ENCODE measurements at regions not wholly inside any gene's neighbourhood (a gene's known extent, or its start where the extent isn't known, plus 50 kb on each side); places are given as distances from the start of the nearest gene placed in this dataset.

DNA sequence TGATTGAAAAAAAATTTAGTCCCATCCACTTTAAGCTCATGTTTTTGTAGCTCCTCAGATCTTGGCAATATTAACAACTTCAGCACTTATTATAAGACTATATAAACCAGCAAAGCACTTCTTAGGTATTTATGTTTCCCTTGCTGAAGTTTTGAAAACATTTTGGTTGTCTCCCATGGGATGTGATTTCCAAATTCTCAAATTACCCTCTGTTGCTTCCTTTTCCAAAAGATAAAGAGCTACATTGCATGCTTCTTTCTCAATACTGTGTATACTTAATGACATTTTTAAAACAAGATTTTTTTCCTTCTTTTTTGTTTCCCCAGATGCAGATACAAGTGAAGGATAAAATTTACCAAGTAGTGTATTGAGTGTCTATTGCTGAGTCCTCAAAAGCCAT is 567.1 kb downstream of the CSNK1G3 start:
- no peak overlapping the region for H2AFZ ChIP-seq (ENCODE audit: low read depth, low read length)
- FAIRE-seq (no peak), DNase-seq (ENCODE audit: extremely low read depth in 1 of 4, low spot score in 3 of 4) (no peak), ATAC-seq (no peak)
- H3K4me2 ChIP-seq (ENCODE audit: insufficient read depth, low read length) = no peak overlapping the region
- ChIA-PET CTCF (ENCODE audit: low intra/inter-chr PET ratio) (no interaction called here), POLR2A (no interaction called here)
- no peaks in the 10 kb centered on the region for H3K36me3 ChIP-seq (ENCODE audit: control insufficient read depth, insufficient read depth, low read length)
- in situ Hi-C loops (cut with MboI) (no loop called here), intact Hi-C loops (cut with micrococcal nuclease) (no loop called here)
- no peak overlapping the region for H3K9ac ChIP-seq (ENCODE audit: insufficient read depth in 1 of 2, low read depth in 2 of 2, low read length in 2 of 2)
- H3K4me3 ChIP-seq = no peak overlapping the region
- no peaks in the 10 kb centered on the region for H4K20me1 ChIP-seq (replicated peaks; ENCODE audit: control insufficient read depth, insufficient read depth, low read length)
- no peaks in the 10 kb centered on the region; the same call in 1 of the 2 replicates for H3K9me3 ChIP-seq (replicated peaks; ENCODE audit: control insufficient read depth, insufficient read depth, low read depth, low read length)
- no TSS peak for BruUV-seq (replicated peaks)
- H3K79me2 ChIP-seq (ENCODE audit: control insufficient read depth, insufficient read depth, low read length) = no peaks in the 10 kb centered on the region
- H3K4me1 ChIP-seq (replicated peaks in 1 of 2; ENCODE audit: control insufficient read depth in 2 of 2, insufficient read depth in 2 of 2, low read length in 2 of 2) = no peaks in the 10 kb centered on the region
- no peaks in the 10 kb centered on the region for H3K27me3 ChIP-seq (ENCODE audit: control insufficient read depth in 2 of 2, insufficient read depth in 2 of 2, low read length in 2 of 2)
- no peak overlapping the region for H3K27ac ChIP-seq (ENCODE audit: extremely low read depth, low read depth, low read length)
- no peaks in the 10 kb centered on the region for H3K9me1 ChIP-seq (ENCODE audit: control insufficient read depth, insufficient read depth, low read length)
- TF ChIP-seq ZNF76 (CRISPR knock-in tag; IDR thresholded peaks at IDR 0.05; ENCODE audit: borderline replicate concordance) (no peak), EWSR1 (IDR thresholded peaks at IDR 0.05; ENCODE audit: borderline replicate concordance, low read depth, partially characterized antibody) (no peak), GTF2F1 (IDR thresholded peaks at IDR 0.05; ENCODE audit: low read depth, low read length) (no peak), SNIP1 (IDR thresholded peaks at IDR 0.05; ENCODE audit: low read depth) (no peak), BRD9 (IDR thresholded peaks at IDR 0.05; ENCODE audit: low read depth, partially characterized antibody) (no peak), MAFG (tag; conservative IDR thresholded peaks at IDR 0.05) (no peak), ZNF3 (CRISPR knock-in tag; IDR thresholded peaks at IDR 0.05) (no peak), NFYB (IDR thresholded peaks at IDR 0.05; ENCODE audit: extremely low read depth, insufficient read length) (no peak), CBFA2T3 (IDR thresholded peaks at IDR 0.05) (no peak)
- TF ChIP-seq, protein P1, sequence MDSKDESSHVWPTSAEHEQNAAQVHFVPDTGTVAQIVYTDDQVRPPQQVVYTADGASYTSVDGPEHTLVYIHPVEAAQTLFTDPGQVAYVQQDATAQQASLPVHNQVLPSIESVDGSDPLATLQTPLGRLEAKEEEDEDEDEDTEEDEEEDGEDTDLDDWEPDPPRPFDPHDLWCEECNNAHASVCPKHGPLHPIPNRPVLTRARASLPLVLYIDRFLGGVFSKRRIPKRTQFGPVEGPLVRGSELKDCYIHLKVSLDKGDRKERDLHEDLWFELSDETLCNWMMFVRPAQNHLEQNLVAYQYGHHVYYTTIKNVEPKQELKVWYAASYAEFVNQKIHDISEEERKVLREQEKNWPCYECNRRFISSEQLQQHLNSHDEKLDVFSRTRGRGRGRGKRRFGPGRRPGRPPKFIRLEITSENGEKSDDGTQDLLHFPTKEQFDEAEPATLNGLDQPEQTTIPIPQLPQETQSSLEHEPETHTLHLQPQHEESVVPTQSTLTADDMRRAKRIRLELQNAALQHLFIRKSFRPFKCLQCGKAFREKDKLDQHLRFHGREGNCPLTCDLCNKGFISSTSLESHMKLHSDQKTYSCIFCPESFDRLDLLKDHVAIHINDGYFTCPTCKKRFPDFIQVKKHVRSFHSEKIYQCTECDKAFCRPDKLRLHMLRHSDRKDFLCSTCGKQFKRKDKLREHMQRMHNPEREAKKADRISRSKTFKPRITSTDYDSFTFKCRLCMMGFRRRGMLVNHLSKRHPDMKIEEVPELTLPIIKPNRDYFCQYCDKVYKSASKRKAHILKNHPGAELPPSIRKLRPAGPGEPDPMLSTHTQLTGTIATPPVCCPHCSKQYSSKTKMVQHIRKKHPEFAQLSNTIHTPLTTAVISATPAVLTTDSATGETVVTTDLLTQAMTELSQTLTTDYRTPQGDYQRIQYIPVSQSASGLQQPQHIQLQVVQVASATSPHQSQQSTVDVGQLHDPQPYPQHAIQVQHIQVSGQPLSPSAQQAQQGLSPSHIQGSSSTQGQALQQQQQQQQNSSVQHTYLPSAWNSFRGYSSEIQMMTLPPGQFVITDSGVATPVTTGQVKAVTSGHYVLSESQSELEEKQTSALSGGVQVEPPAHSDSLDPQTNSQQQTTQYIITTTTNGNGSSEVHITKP (IDR thresholded peaks at IDR 0.05; ENCODE audit: partially characterized antibody) = no peak
- TF ChIP-seq, protein P2, sequence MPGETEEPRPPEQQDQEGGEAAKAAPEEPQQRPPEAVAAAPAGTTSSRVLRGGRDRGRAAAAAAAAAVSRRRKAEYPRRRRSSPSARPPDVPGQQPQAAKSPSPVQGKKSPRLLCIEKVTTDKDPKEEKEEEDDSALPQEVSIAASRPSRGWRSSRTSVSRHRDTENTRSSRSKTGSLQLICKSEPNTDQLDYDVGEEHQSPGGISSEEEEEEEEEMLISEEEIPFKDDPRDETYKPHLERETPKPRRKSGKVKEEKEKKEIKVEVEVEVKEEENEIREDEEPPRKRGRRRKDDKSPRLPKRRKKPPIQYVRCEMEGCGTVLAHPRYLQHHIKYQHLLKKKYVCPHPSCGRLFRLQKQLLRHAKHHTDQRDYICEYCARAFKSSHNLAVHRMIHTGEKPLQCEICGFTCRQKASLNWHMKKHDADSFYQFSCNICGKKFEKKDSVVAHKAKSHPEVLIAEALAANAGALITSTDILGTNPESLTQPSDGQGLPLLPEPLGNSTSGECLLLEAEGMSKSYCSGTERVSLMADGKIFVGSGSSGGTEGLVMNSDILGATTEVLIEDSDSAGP (CRISPR knock-in tag; IDR thresholded peaks at IDR 0.05) = no peak
- TF ChIP-seq, protein P3, sequence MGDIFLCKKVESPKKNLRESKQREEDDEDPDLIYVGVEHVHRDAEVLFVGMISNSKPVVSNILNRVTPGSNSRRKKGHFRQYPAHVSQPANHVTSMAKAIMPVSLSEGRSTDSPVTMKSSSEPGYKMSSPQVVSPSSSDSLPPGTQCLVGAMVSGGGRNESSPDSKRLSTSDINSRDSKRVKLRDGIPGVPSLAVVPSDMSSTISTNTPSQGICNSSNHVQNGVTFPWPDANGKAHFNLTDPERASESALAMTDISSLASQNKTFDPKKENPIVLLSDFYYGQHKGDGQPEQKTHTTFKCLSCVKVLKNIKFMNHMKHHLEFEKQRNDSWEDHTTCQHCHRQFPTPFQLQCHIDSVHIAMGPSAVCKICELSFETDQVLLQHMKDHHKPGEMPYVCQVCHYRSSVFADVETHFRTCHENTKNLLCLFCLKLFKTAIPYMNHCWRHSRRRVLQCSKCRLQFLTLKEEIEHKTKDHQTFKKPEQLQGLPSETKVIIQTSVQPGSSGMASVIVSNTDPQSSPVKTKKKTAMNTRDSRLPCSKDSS (IDR thresholded peaks at IDR 0.05; ENCODE audit: low read depth, partially characterized antibody) = no peak
- TF ChIP-seq, protein P4, sequence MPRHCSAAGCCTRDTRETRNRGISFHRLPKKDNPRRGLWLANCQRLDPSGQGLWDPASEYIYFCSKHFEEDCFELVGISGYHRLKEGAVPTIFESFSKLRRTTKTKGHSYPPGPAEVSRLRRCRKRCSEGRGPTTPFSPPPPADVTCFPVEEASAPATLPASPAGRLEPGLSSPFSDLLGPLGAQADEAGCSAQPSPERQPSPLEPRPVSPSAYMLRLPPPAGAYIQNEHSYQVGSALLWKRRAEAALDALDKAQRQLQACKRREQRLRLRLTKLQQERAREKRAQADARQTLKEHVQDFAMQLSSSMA (CRISPR knock-in tag; IDR thresholded peaks at IDR 0.05) = no peak
- TF ChIP-seq, protein P5, sequence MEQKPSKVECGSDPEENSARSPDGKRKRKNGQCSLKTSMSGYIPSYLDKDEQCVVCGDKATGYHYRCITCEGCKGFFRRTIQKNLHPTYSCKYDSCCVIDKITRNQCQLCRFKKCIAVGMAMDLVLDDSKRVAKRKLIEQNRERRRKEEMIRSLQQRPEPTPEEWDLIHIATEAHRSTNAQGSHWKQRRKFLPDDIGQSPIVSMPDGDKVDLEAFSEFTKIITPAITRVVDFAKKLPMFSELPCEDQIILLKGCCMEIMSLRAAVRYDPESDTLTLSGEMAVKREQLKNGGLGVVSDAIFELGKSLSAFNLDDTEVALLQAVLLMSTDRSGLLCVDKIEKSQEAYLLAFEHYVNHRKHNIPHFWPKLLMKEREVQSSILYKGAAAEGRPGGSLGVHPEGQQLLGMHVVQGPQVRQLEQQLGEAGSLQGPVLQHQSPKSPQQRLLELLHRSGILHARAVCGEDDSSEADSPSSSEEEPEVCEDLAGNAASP (IDR thresholded peaks at IDR 0.05) = no peak

All from K562 (cell line).